GM18519 (cell line): ENCODE measurements at regions not wholly inside any gene's neighbourhood (a gene's known extent, or its start where the extent isn't known, plus 50 kb on each side); places are given as distances from the start of the nearest gene placed in this dataset.
"Not testable (repeated sequence)": the region's sequence is repeated elsewhere in the genome, so short reads cannot be mapped to it uniquely, and the experiment has no call there.

Experiments used
- ATAC-seq: cut with Tn5 transposase; IDR thresholded peaks from one replicate; pipeline ENCODE4 v1.9.1; 2021; ENCODE audit warnings: mild to moderate bottlenecking, moderate library complexity; ENCODE audit not compliant: unreplicated experiment, low FRiP score

DNA sequence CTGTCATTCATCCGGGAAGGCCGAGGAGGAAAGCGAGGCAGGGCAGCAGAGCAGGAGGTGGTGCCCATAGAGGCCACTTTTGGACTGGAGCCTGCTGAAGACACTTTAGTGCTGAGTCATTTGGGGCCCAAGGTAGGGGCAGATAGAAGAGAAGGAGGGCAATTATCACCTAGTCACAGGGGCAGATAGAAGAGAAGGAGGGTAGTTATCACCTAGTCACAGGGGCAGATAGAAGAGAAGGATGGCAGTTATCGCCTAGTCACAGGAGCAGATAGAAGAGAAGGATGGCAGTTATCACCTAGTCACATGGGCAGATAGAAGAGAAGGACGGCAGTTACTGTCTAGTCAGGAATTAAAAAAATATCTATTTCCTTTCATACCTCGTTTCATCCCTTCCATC, 1372.6 kb downstream of the FOXD4L5 start:
- ATAC-seq, result not testable (repeated sequence)

DNA sequence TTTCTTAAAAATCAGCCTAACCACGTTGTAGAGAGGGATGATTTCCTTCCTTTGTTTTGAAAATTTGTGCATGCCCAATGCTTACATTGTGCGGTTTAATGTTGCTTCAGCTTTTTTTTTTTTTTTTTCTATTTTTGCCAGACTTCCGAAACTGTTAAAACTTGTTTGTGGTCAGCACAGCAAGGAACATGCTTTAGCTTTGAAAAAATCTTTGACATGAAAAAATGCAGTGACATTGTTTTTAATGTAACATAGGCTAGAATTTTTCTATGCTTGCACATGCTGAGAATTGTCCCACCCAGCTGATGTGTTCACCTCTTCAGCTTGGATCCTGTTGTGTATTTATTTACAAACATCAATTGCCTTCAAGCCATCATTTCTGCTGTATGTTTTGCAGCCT, 1375.9 kb downstream of the FOXD4L5 start:
- ATAC-seq, result not testable (repeated sequence)

DNA sequence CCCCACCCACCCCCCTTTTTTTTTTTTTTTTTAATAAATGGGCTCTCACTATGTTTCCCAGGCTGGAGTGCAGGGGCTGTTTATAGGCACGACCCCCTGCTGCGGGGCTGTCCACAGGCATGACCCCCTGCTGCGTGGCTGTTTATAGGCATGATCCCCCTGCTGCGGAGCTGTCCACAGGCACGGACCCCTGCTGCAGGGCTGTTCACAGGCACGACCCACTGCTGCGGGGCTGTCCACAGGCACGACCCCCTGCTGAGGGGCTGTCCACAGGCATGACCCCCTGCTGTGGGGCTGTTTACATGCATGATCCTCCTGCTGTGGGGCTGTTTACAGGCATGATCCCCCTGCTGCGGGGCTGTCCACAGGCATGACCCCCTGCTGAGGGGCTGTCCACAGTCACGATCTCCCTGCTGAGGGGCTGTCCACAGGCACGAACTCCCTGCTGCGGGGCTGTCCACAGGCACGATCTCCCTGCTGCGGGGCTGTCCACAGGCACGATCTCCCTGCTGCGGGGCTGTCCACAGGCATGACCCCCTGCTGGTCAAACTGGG, 1385.3 kb downstream of the FOXD4L5 start:
- ATAC-seq, result not testable (repeated sequence)

- not testable (repeated sequence) for ATAC-seq
Observed at GRCh38 chr9:63881386-63881785, 1403.6 kb downstream of the FOXD4L5 start.

DNA sequence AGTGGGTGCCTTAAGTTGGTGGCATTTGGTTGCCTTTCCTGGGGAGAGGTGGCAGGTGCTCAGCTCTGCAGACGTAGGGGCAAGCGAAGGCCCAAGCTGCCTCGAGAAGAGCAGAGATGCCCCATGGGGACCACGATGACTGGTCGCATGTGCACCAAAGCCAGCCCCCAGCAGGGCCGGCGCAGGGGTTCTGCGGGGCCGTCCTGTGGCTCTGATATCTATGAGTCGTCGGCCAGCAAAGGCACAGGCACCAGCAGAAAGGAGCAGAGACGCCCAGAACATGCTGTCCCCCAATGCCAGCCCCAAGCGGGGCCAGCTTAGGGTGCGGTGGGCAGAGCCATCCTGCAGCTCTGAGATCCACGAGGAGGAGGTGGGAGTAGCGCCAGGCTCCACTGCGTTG, 1408.6 kb downstream of the FOXD4L5 start:
- not testable (repeated sequence) for ATAC-seq

DNA sequence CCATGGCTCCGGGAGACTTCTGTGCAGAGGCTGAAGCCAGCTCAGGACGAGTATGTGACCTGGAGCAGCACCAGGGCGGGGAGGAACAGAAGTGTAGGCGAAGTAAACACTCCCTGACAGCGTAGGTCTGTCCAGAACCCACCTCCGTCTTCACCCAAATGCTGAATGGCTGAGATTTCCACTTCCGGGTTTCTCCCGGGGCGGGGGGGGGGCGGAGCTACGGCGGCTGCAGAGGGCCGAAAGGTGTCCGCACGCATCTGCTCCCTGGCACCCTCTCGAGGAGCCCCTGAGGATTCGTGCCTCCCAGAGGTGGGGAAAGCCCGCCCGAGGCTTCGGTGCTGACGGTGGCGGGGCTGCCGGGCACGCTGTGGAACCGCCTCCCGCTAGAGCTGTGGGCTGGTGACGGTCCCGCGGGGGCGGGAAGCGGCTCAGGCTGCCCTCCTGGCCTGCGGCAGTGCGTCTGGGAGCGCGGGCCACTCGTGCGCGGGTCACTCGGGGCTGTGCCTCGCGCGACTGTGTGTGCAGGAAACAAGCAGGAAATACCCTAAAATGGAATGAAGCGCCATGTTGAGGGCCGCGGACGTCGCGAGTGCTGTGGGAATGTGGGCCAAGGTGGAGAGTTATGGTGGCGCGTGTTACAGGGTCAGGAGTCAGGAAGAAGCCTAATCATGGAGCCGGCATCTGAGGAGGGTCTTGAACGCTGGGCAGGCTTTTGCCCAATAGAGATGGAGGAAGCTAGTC, 1425.4 kb downstream of the FOXD4L5 start:
- no peak for ATAC-seq

DNA sequence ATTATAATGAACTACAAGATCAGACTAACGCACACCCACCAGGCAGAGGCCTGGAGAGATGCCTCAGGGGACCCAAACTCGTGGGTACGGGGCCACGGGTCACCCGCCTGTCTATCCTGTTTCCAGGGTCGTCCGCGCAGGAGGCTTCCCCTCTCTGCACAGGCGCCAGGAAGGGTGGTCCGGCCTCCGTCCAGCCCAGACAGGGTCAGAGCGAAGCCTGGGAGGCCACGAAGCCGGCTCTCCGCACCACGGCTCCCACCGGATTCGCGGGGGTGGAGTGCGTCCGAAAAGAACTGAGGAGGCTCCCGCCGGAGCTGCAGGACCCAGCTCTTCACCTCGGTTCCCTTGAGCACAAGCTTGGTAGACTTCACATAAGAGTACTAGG, 1425.9 kb downstream of the FOXD4L5 start:
- ATAC-seq, result not testable (repeated sequence)

DNA sequence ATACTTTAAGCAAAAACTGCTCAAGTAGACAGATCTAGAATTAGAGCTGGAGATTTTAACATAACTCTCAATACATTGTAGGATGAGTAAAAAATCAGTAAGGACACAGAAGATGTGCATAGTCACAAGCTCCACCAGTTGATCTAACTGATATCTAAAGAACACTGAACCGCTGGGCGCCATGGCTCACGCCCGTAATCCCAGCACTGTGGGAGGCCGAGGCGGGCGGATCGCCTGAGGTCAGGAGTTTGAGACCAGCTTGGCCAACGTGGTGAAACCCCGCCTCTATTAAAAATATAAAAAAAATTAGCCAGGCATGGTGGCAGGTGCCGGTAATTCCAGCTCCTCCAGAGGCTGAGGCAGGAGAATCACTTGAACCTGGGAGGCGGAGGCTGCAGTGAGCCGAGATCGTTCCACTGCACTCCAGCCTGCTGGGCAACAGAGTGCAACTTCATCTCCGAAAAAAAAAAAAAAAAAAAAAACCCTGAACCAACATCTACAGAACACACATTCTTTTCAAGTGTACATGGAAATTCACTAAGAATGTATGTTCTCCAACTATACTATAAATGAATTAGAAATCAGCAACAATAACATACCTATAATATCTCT, 1431.8 kb downstream of the FOXD4L5 start:
- ATAC-seq, result not testable (repeated sequence)

GRCh38 chr9:63824804-63825203, 1460.2 kb downstream of the FOXD4L5 start:
- ATAC-seq, result not testable (repeated sequence)

DNA sequence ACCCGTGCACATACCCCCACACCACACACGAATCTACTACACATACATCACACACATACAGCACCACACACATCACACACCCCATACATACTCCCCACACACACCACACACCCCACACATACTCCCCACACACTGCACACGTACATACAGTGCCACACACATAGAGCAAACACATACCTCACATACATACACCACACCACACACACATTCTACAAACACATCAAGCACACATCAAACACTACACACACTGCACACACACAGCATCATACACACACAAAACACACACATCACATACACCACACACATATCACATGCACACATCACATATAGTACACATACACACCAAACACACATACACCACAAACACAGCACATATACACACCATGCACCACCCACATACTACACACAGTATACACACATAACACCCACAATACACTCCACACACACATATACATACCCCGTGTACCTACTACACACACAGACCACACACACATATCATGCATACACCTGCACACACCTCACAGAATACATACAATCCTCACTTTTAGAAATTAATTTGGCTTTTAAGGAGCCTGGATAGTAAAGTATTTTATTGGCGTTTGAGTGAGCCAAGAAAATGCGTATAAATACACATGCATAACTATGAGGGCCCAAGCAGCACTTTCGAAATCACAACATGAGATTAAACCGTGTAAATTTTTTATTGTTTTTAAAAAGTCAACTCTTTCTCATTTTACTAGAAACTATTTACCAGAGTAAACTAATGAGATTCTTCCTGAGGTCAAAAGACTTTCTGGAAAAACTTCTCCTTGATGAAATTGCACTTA, 1461.4 kb downstream of the FOXD4L5 start:
- ATAC-seq, result not testable (repeated sequence)

DNA sequence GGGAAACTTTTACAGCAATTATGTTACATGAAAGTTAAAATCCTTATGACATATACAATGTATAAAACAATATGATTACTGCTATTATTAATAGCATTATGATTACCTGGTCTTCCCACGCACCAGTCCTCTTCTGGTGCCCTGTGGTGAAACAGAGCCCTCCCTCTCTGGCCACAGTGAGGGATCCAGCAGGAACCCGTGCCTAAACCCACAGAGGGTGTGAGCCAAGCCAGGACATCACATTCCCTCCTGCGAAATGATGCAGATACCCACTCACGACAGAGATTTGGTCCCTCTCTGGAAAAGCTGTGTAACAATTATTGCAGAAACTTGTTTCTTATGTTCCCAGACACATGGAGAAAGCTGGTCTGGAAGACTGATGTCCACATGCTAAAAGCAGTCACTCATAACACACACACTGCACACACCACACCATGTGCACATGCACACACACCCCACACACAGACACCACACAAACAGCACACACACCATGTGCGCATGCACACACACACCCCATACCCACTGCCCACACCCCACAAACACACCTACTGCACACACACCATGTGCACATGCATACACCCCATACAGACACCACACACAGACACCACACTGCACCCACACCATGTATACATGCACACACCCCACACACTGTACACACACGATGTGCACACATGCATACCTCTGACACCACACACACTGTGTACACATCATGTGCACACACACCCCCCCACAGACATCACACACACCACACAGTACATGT, 1462.2 kb downstream of the FOXD4L5 start:
- not testable (repeated sequence) for ATAC-seq

GRCh38 chr9:63821293-63821692, 1463.7 kb downstream of the FOXD4L5 start:
- not testable (repeated sequence) for ATAC-seq

DNA sequence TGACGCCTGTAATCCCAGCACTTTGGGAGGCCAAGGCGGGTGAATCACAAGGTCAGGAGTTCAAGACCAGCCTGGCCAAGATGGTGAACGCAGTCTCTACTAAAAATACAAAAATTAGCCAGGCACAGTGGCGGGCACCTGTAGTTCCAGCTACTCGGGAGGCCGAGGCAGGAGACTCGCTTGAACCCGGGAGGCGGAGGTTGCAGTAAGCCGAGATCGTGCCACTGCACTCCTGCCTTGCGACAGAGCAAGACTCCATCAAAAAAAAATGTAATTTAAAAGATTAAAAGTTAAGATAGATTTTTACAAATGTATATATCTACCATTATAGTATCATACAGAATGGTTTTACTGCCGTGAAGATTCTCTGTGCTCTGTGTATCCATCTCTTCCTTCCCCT, 1464.1 kb downstream of the FOXD4L5 start:
- ATAC-seq, result not testable (repeated sequence)

DNA sequence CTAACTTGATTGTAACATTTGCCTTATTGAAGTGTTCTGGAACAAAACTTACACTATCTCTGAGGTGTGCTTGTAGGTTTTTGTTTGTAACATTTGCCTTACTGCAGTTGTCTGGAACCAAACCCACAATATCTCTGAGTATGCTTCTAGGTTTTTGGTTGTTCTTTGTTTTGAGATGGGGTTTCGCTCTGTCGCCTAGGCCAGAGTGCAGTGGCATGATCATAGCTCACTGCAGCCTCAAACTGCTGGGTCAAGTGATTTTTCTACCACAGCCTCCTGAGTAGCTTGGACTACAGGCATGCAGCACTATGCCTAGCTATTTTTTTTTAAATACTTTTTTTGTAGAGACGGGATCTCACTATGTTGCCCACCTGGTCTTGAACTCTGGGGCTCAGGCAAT, 1464.6 kb downstream of the FOXD4L5 start:
- ATAC-seq, result not testable (repeated sequence)

DNA sequence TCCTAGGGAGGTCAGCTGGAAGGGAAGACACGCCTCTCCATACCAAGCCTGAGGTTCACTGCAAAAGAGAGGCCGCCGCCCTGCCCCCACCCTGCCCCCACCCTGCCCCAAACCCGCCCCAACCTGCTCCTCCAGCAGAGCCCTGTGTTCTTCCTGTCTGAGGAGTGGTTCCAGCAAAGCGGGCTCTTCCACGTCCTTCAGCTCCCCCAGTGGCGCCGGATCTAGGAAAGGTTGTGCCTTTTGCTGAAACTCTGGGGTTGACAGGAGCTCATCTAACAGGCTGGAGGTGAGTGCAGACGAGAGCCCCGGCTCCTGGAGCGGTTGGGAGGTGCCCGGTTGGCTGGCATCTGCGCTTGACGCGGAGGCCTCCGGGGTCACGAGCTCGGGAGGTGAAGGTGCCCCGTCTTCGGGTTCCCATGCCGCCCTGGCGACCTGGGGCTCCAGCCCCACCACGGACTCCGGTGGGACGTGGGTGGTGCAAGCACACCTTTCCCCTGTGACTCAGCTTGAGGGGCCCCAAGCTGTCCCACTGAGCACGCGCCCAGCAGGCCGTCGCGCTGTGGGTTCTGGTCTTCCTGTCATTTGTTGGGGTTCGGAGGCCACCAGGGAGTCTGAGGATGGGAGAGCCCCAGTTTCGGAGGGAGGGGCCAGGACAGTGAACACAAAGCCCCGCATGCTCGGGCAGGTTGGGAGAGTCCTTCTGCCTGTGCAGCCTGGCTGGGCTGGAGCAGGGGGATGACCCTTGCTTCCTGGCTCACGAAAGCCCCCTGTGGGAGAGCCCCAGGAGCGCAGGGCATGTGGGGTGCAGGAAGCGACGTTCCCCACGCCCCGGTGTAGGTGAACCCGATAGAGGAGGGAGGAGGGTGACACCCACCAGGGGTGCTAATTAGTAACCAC, 1467.1 kb downstream of the FOXD4L5 start:
- peak; percentile 34 for ATAC-seq

GRCh38 chr9:63816751-63817621, 1468.0 kb downstream of the FOXD4L5 start:
- ATAC-seq, result peak; percentile 54

GRCh38 chr9:63814970-63815669, 1469.9 kb downstream of the FOXD4L5 start:
- not testable (repeated sequence) for ATAC-seq
